GM19035 (cell line): ENCODE measurements at regions not wholly inside any gene's neighbourhood (a gene's known extent, or its start where the extent isn't known, plus 50 kb on each side); places are given as distances from the start of the nearest gene placed in this dataset.
"Not testable (repeated sequence)": the region's sequence is repeated elsewhere in the genome, so short reads cannot be mapped to it uniquely, and the experiment has no call there.

Source experiments
- ATAC-seq: cut with Tn5 transposase; IDR thresholded peaks from one replicate; pipeline ENCODE4 v1.9.1; 2021; ENCODE audit not compliant: unreplicated experiment

DNA sequence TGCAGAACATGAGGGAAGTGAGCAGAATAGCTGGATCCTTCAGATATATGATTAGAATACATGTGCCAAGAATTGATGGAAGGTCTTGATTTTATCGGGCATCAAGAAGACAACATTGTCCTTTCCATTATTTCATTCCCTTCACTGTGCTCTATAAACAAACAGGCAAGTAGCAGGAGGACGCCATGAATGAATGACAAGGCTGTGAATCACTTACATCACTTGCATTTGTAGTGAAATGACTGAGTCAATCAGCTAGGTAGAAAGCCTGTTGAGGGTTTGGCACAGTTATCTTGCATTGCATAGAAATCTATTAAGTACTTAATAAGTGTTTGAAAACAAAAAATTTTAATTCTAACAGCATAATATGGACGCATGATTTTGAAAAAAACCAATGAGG is 548.8 kb upstream of the IZUMO3 start:
- ATAC-seq, result no peak

DNA sequence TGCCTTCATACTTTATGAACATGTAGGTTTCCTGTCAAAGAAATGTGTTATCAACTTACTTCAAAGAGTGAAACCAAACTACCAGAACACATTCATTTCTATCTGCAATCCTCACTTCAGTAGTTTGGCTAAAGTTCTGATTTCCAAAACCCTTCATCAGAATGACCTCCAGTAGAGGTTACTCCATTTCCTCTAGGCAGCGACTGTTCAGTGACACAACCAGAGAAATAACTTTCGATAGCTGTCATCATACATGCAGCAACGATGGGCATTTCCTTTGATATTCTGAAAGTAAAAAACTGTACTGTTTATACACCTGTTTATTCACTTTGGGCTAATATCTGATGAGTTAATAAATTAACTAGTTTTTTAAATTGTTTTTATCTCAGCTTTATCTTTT is 532.5 kb upstream of the IZUMO3 start:
- ATAC-seq, result no peak

GRCh38 chr9:25048098-25048724 is 502.5 kb upstream of the IZUMO3 start:
- no peak for ATAC-seq

GRCh38 chr9:25045469-25045868 is 499.8 kb upstream of the IZUMO3 start:
- not testable (repeated sequence) for ATAC-seq

- no peak for ATAC-seq
These were observed 484.0 kb upstream of the IZUMO3 start for GRCh38 chr9:25029743-25030142.

DNA sequence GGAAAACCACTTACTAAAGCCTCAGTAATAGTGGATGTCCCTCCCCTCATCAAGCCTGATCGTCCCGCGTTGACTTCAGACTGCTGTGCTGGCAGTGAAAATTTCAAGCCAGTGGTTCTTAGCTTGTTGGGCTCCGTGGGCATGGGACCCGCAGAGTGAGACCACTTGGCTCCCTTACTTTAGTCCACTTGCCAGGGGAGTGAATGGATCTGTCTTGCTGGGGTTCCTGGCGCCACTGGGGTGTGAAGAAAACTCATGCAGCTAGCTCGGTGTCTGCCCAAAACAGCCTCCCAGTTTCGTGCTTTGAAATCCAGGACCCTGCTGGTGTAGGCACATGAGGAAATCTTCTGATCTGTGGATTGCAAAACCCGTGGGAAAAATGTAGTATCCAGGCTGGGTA is 480.0 kb upstream of the IZUMO3 start:
- ATAC-seq, result no peak

DNA sequence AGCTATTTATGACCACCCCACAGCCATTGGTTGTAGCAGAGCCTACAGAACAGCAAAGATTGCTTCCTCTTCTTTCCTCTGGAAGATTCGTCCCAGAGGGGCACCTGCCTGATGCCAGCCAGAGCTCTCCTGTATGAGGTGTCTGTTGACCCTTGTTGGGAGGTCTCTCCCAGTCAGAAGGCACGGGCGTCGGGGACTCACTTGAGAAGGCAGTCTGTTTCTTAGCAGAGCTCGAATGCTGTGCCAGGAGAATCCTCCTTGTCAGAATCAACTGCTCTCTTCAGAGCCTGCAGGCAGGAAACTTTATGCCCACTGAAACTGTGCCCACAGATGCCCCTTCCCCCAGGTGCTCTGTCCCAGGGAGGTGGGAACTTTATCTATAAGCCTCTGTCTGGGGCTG is 479.5 kb upstream of the IZUMO3 start:
- no peak for ATAC-seq

- ATAC-seq, result no peak
These were observed 472.1 kb upstream of the IZUMO3 start for GRCh38 chr9:25017779-25018178.

DNA sequence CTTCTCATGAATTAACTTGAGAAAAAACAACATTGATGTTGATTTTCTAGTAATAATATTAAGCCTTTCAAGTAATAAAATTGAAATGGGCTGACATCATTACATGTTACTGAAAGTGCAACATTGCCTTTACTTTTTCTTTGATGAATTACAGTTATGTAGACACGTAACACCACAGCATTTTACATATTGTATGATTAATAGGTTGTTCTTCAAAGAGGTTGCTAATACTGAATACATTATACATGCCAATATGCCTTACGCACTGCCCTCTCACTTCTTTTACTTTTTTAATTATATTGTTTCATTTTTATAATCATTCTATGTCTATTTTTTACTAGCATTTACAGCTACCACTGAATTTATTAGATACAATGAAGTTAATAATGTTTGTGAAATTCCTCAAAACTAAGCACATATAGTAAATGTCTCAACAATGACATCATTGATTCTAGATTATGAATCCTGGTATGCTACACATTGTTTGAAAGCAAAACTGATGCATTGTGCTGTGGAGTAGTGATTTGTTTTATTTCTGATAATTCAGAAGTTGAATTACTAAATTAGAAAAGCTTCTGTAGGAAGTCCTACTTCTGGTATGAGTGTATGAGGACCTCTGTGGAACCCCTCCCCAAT is 464.4 kb upstream of the IZUMO3 start:
- no peak for ATAC-seq

GRCh38 chr9:25003686-25004085 is 458.0 kb upstream of the IZUMO3 start:
- no peak for ATAC-seq

- no peak for ATAC-seq
These were observed 440.6 kb upstream of the IZUMO3 start for GRCh38 chr9:24986331-24986730.

GRCh38 chr9:24970780-24971179 is 425.1 kb upstream of the IZUMO3 start:
- ATAC-seq, result not testable (repeated sequence)

GRCh38 chr9:24961762-24962161 is 416.1 kb upstream of the IZUMO3 start:
- no peak for ATAC-seq

GRCh38 chr9:24953070-24953469 is 407.4 kb upstream of the IZUMO3 start:
- ATAC-seq, result no peak

GRCh38 chr9:24939109-24939850 is 393.6 kb upstream of the IZUMO3 start:
- ATAC-seq, result no peak

GRCh38 chr9:24936117-24936516 is 390.4 kb upstream of the IZUMO3 start:
- no peak for ATAC-seq

GRCh38 chr9:24932785-24933184 is 387.1 kb upstream of the IZUMO3 start:
- ATAC-seq, result peak; percentile 67

- no peak for ATAC-seq
These were observed 386.2 kb upstream of the IZUMO3 start for GRCh38 chr9:24931894-24932293.

DNA sequence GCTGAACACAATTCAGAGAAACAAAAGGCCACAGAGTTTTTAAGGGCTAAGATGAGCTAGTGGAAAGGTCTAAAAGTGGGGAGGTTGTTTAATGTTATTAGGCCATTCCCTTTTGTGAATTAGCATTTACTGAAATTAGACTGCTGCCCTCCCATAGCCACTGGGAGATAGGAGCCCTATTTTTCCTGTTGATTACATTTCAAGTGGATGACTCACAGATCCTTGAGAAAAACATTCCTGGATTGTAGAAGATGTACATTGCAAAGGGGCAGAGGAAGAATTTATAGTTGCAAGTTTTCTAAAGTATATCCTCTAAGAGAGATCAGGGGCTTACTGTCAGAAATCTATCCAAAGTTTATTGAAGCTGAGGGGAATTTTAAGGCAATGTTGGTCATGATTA is 367.1 kb upstream of the IZUMO3 start:
- no peak for ATAC-seq

- no peak for ATAC-seq
These were observed 355.6 kb upstream of the IZUMO3 start for GRCh38 chr9:24901319-24901718.

GRCh38 chr9:24900179-24900578 is 354.5 kb upstream of the IZUMO3 start:
- no peak for ATAC-seq

DNA sequence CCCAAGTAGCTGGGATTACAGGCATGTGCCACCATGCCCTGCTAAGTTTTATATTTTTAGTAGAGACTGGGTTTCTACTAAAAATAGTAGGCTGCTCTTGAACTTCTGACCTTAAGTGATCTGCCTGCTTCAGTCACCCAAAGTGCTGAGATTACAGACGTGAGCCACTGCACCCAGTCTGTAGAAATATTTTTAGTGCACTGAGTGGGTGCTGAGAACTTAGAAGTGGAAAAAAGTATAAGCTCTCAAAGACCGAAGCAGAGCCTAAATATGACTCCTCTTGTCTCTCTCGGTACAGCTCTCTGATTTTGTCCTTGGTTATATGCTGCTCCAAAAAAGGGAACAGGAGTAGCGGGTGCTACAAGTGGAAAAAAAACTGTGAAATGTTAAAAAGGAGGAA is 353.8 kb upstream of the IZUMO3 start:
- no peak for ATAC-seq
